PC-3 (cell line): ENCODE measurements at regions not wholly inside any gene's neighbourhood (a gene's known extent, or its start where the extent isn't known, plus 50 kb on each side); places are given as distances from the start of the nearest gene placed in this dataset.

Experiments used
- ATAC-seq: fragments of 200-7000 bp; cut with Tn5 transposase; 2 replicates; pipeline ENCODE4 v1.9.1; 2020; ENCODE audit warnings: mild to moderate bottlenecking, moderate library complexity
- BruUV-seq: library from RNA; stranded (reverse); fragments of 400-500 nt; replicated peaks from 2 replicates; lab custom pipeline; 2021; lab: Mats Ljungman, UMichigan
- CTCF ChIA-PET: fragments of 300-600 bp; sonication (Branson Sonifier 250); formaldehyde crosslinking; loops from one replicate; lab custom pipeline; 2022; ENCODE audit warnings: antibody characterized with exemption; lab: Charles Lee
- POLR2A ChIA-PET: fragments of 300-600 bp; sonication (Branson Sonifier 250); formaldehyde crosslinking; loops from one replicate; lab custom pipeline; 2022; ENCODE audit warnings: antibody characterized with exemption; ENCODE audit not compliant: unreplicated experiment; lab: Charles Lee
- DNase-seq: peaks from one replicate; pipeline ENCODE4 v3.0.0-alpha.2; 2015
- H2AFZ ChIP-seq: fragments of 300-600 bp; sonication (generic); 2 replicates; pipeline ENCODE4 v1.6.0; 2016; ENCODE audit warnings: antibody characterized with exemption, low read length
- H3F3A ChIP-seq: fragments of 300-600 bp; sonication (generic); one replicate; pipeline ENCODE4 v1.6.0; 2017; ENCODE audit warnings: antibody characterized with exemption, low read length, control low read depth, mild to moderate bottlenecking; ENCODE audit not compliant: unreplicated experiment
- H3K27ac ChIP-seq: fragments of 300-600 bp; sonication (generic); 2 replicates; pipeline ENCODE4 v1.5.1; 2016; ENCODE audit warnings: mild to moderate bottlenecking, low read length
- H3K27me3 ChIP-seq: fragments of 300-600 bp; sonication (generic); 2 replicates; pipeline ENCODE4 v1.6.1; 2016; ENCODE audit warnings: low read length, mixed read lengths
- H3K36me3 ChIP-seq: fragments of 300-600 bp; sonication (generic); 2 replicates; pipeline ENCODE4 v1.6.1; 2016; ENCODE audit warnings: low read depth, mixed run types, low read length, mixed read lengths
- H3K4me1 ChIP-seq: fragments of 300-600 bp; sonication (generic); 2 replicates; pipeline ENCODE4 v1.5.1; 2016; ENCODE audit warnings: low read length; ENCODE audit not compliant: insufficient read depth
- H3K4me2 ChIP-seq: fragments of 300-600 bp; sonication (generic); 2 replicates; pipeline ENCODE4 v1.6.0; 2016; ENCODE audit warnings: low read length
- H3K4me3 ChIP-seq: fragments of 300-600 bp; sonication (generic); 2 replicates; pipeline ENCODE4 v1.5.1; 2016; ENCODE audit warnings: mild to moderate bottlenecking, low read length, mixed read lengths
- H3K79me2 ChIP-seq: fragments of 300-600 bp; sonication (generic); 2 replicates; pipeline ENCODE4 v1.6.1; 2017; ENCODE audit warnings: low read length, mixed read lengths
- H3K9ac ChIP-seq: fragments of 300-600 bp; sonication (generic); 2 replicates; pipeline ENCODE4 v1.6.0; 2016; ENCODE audit warnings: mild to moderate bottlenecking, low read length
- H3K9me2 ChIP-seq: fragments of 300-600 bp; sonication (generic); replicated peaks from 2 replicates; pipeline ENCODE4 v1.6.1; 2016; ENCODE audit warnings: mixed run types, low read length, mixed read lengths
- H3K9me3 ChIP-seq: fragments of 300-600 bp; sonication (generic); 2 replicates; pipeline ENCODE4 v1.6.1; 2016; ENCODE audit warnings: low read length, mixed read lengths
- H4K20me1 ChIP-seq: fragments of 300-600 bp; sonication (generic); 2 replicates; pipeline ENCODE4 v1.6.1; 2016; ENCODE audit warnings: low read length, mixed read lengths
- EZH2 ChIP-seq: fragments of 300-600 bp; sonication (generic); IDR thresholded peaks from one replicate; pipeline ENCODE4 v1.6.1; 2017; ENCODE audit warnings: antibody characterized with exemption, mild to moderate bottlenecking, low read length; ENCODE audit not compliant: unreplicated experiment
- EZH2phosphoT487 ChIP-seq: fragments of 300-600 bp; sonication (generic); IDR thresholded peaks from 2 replicates; pipeline ENCODE4 v1.6.1; 2018; ENCODE audit warnings: mild to moderate bottlenecking, antibody characterized with exemption, low read length, borderline replicate concordance
- intact Hi-C: fragments of 100-400 bp; cut with micrococcal nuclease; formaldehyde crosslinking; loops from 2 replicates; pipeline ENCODE4 v1.9.0; 2023
- TF ChIP-seq, protein P1 (sequence below): fragments of 300-600 bp; sonication (generic); conservative IDR thresholded peaks from 2 replicates; pipeline ENCODE4 v1.5.1; 2017; ENCODE audit warnings: antibody characterized with exemption, low read depth, mild to moderate bottlenecking, low read length

DNA sequence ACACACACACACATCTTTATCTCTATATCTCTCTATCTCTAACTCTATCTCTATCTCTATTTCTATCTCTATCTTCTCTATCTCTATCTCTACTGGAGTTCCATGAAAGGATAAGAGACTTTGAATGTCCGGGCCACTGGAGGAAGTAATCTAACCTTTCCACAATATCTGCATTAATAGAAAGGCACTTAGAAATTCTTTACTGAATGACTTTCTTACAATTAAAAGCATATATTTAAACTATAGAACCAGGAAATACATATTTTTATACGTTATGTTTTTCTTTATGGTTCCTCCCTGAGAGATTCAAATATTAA lies 234.9 kb downstream of the TRIB2 start:
- BruUV-seq, result no TSS peak
- H3K4me1 ChIP-seq, result peaks cover 30% of the 10 kb centered on the region
- H3K9me3 ChIP-seq, result no peaks in the 10 kb centered on the region
- H3K4me2 ChIP-seq, result peak overlapping the region; percentile 58
- ChIA-PET CTCF (no interaction called here), POLR2A (no interaction called here)
- TF ChIP-seq EZH2phosphoT487 (no peak), EZH2 (no peak)
- TF ChIP-seq, protein P1, sequence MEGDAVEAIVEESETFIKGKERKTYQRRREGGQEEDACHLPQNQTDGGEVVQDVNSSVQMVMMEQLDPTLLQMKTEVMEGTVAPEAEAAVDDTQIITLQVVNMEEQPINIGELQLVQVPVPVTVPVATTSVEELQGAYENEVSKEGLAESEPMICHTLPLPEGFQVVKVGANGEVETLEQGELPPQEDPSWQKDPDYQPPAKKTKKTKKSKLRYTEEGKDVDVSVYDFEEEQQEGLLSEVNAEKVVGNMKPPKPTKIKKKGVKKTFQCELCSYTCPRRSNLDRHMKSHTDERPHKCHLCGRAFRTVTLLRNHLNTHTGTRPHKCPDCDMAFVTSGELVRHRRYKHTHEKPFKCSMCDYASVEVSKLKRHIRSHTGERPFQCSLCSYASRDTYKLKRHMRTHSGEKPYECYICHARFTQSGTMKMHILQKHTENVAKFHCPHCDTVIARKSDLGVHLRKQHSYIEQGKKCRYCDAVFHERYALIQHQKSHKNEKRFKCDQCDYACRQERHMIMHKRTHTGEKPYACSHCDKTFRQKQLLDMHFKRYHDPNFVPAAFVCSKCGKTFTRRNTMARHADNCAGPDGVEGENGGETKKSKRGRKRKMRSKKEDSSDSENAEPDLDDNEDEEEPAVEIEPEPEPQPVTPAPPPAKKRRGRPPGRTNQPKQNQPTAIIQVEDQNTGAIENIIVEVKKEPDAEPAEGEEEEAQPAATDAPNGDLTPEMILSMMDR, result no peak
- intact Hi-C loops, result loop anchor here (2.0 kb wide), 1 partner anchor 47 kb away; no protein-coding TSS in a partner anchor
- H3K9ac ChIP-seq, result no peak overlapping the region
- H3K27ac ChIP-seq, result 0 out of 2 replicates have a peak overlapping the region, but pooled peaks have one; percentile 3
- DNase-seq (no peak), ATAC-seq (no peak)
- no peaks in the 10 kb centered on the region for H3K27me3 ChIP-seq
- no peak overlapping the region for H3K4me3 ChIP-seq
- H3K36me3 ChIP-seq, result no peaks in the 10 kb centered on the region
- H4K20me1 ChIP-seq, result no peaks in the 10 kb centered on the region
- H3F3A ChIP-seq, result no peaks in the 10 kb centered on the region
- H3K79me2 ChIP-seq, result no peaks in the 10 kb centered on the region
- H2AFZ ChIP-seq, result peak overlapping the region; percentile 17; the same call in 1 of the 2 replicates
- no peaks in the 10 kb centered on the region for H3K9me2 ChIP-seq

DNA sequence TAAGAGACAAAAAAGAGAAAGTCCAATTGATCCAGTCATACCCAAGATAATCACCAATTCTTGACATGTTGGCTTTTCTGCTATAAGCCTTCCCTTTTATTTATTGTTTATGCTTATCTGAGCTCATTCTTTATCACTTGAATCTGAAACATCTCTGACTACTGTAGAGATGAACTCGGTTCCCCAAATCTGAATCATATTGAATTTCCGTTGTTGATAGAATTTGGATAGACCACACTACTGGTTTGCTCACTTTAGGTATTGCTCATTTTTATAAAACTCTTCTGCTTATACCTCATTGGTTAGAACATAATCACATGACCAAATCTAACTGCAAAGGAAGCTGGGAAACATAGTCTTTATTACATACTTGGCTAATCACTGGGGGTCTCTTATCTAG lies 236.9 kb downstream of the TRIB2 start:
- ChIA-PET CTCF (no interaction called here), POLR2A (no interaction called here)
- no peak for DNase-seq
- Histone ChIP-seq H3K27ac (no peak overlapping the region), H3K79me2 (no peaks in the 10 kb centered on the region), H3F3A (no peaks in the 10 kb centered on the region), H3K4me3 (no peak overlapping the region), H2AFZ (no peak overlapping the region), H3K9me2 (no peaks in the 10 kb centered on the region), H3K4me2 (no peak overlapping the region), H3K36me3 (no peaks in the 10 kb centered on the region), H3K9ac (no peak overlapping the region), H3K9me3 (no peaks in the 10 kb centered on the region), H4K20me1 (no peaks in the 10 kb centered on the region), H3K4me1 (peaks cover 21% of the 10 kb centered on the region), H3K27me3 (no peaks in the 10 kb centered on the region)
- TF ChIP-seq EZH2, result no peak
- no peak for TF ChIP-seq EZH2phosphoT487
- TF ChIP-seq, protein P1, result no peak
- intact Hi-C loops, result no loop called here
- BruUV-seq, result no TSS peak
- no peak for ATAC-seq

DNA sequence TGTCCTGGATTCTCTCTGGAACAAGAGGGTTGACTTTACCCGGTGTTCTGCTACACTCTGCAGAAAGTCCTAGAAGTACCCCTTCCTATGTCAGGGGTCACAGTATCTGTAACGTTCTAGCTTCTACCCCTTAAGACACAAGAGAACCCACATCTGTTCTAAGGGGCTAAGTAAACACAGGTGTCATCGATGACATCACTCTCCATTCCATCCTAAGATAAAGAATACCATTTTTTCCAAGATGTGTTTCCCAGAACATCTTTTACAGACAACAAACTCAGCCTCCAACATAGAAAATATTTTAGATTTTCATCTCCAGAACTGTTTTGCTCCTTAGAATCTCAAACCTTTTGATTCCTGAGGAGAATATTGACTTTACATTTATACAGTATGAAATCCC lies 239.1 kb downstream of the TRIB2 start:
- ChIA-PET POLR2A (no interaction called here), CTCF (no interaction called here)
- intact Hi-C loops, result no loop called here

More for the DNA sequence above, 239.1 kb downstream of the TRIB2 start:
- Histone ChIP-seq H3K36me3 (no peaks in the 10 kb centered on the region), H3K79me2 (no peaks in the 10 kb centered on the region), H3K4me1 (peaks cover 11% of the 10 kb centered on the region), H3K9me3 (no peaks in the 10 kb centered on the region), H4K20me1 (no peaks in the 10 kb centered on the region), H3K27me3 (no peaks in the 10 kb centered on the region), H3K4me2 (no peak overlapping the region), H2AFZ (no peak overlapping the region), H3K27ac (no peak overlapping the region), H3F3A (no peaks in the 10 kb centered on the region), H3K9ac (no peak overlapping the region), H3K9me2 (no peaks in the 10 kb centered on the region), H3K4me3 (no peak overlapping the region)
- BruUV-seq, result no TSS peak
- DNase-seq (no peak), ATAC-seq (no peak)
- TF ChIP-seq EZH2phosphoT487, result no peak
- no peak for TF ChIP-seq EZH2
- TF ChIP-seq, protein P1, result no peak
